ENCODE measurements at regions not wholly inside any gene's neighbourhood (a gene's known extent, or its start where the extent isn't known, plus 50 kb on each side); places are given as distances from the start of the nearest gene placed in this dataset.
A peak's percentile ranks its signal among the peaks of the same experiment; 100 is the strongest.
"Not testable (repeated sequence)": the region's sequence is repeated elsewhere in the genome, so short reads cannot be mapped to it uniquely, and the experiment has no call there.

DNA sequence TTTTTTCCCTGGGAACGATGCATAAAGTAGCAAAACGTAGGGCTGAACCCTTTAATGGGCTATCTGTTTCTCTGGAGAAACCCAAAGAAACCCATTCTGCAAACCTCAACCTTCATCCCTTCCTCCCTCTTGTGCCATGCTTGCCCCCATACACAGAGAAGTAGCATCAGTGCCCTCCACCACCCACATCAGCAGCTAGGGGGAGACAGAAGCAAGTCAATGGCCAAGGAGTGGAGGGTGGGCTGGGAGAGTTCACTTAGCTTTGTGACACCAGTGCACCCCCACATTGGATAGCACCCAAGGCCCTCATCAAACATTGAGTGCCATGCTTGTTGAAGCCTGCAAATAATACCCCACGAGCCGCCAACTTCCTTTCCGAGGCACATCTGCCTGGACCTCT, 282.4 kb downstream of the ABCC12 start:
- no peak for DNase-seq (ENCODE audit: low read depth in 1 of 2, low spot score in 1 of 2)
- in situ Hi-C loops (cut with HindIII; ENCODE audit: low pct_unique_long_range_greater_than_20kb, low sequenced_read_pairs), result no loop called here
- TF ChIP-seq JUND (IDR thresholded peaks at IDR 0.05; ENCODE audit: low read depth), result no peak

DNA sequence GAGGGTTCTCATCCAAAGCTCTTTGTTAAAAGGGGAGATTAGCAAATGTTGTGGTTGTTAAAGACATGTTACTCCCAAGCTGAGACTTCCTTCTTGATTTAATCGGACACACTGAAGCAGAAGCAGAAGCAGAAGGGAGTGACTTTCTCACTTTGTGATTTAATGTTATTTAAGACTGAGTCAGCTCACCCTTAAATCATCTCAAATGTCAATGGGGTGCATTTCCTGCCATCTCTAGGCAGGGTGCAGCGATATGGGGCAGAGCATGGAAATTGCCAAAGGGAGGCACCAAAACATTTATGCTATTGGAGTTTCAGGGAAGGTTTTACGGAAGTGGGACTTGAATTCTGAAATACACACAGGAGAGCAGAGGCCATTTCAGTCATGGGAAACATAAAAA, 283.6 kb downstream of the ABCC12 start:
- no peak for TF ChIP-seq JUND (IDR thresholded peaks at IDR 0.05; ENCODE audit: low read depth)
- in situ Hi-C loops (cut with HindIII; ENCODE audit: low pct_unique_long_range_greater_than_20kb, low sequenced_read_pairs), result no loop called here
- DNase-seq (ENCODE audit: low read depth in 1 of 2, low spot score in 1 of 2), result no peak

DNA sequence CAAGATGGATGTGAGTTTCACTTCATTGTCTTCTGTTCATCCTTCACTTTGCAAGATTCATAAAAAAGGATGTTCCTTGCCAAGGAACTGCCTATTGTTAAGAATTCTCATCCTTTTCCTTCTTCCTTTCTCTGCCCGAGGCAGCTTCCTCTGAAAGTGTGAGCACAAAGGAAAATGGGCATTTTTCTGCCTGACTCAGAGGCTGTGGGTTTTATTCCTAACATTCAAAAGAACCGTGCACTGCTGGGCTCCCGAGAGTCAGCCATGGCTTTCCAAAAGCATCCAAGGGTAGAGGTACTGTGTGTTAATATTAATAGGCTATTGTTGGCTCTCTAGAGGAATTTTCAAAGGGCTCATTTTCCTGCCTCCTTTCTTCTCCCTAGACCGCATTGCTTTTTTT, 289.4 kb downstream of the ABCC12 start:
- DNase-seq (ENCODE audit: low read depth in 1 of 2, low spot score in 1 of 2), result no peak
- TF ChIP-seq JUND (IDR thresholded peaks at IDR 0.05; ENCODE audit: low read depth), result no peak
- in situ Hi-C loops (cut with HindIII; ENCODE audit: low pct_unique_long_range_greater_than_20kb, low sequenced_read_pairs), result no loop called here

DNA sequence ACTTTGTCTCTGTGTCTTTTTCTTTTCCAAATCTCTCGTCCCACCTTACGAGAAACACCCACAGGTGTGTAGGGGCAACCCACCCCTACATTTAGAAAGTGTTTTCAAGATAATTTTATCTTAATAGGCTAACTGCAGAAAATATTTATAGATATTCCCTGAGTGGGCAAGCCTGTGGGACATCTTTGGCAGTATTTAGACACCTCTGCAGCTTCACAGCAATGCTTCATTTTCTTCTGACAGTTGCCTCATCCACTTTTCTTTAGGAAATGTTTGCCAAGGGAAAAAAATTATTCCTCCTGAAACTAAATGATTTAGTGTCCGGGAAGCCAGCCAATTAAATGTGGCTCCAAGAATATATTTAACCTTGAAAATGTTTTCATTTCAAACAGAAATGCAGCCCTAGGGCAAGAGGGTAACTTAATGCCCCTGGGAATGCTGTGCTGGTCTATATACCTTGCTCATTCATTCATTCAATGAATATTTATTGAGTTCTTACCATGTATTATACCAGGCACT, 290.4 kb downstream of the ABCC12 start:
- in situ Hi-C loops (cut with HindIII; ENCODE audit: low pct_unique_long_range_greater_than_20kb, low sequenced_read_pairs), result no loop called here

DNA sequence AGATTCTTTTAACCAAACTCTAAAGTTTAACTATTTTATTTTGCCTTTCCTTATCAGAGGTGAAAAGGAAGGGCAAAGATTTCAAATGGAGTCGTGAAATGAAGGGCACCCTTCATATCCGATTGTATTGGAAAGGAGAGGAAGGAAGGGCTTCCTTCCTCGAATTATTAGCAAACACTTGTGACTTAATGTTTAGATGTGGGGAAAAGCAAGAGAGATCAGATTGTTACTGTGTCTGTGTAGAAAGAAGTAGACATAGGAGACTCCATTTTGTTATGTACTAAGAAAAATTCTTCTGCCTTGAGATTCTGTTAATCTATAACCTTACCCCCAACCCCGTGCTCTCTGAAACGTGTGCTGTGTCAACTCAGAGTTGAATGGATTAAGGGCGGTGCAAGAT, 291.5 kb downstream of the ABCC12 start:
- in situ Hi-C loops (cut with HindIII; ENCODE audit: low pct_unique_long_range_greater_than_20kb, low sequenced_read_pairs); DNase-seq (ENCODE audit: low read depth in 1 of 2, low spot score in 1 of 2): not testable (repeated sequence)

More for the DNA sequence above, 290.4 kb downstream of the ABCC12 start:
- no peak for DNase-seq (ENCODE audit: low read depth in 1 of 2, low spot score in 1 of 2)
- no peak for TF ChIP-seq JUND (IDR thresholded peaks at IDR 0.05; ENCODE audit: low read depth)

DNA sequence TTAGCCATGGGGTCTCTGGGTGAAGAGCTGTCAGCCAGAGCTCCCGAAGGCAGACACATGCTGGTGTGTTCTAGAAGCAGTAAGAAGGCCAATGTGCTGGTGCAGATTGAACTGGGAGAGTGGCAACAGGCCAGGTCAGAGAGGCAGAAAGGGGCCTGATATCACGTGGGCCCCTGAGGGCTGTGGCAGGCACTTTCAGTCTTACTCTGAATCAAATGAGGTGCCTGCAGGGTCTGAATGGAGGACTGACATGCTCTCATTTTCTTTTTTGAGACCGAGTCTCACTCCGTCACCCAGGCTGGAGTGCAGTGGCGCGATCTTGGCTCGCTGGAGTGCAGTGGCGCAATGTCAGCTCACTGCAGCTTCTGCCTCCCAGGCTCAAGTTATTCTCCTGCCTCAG, 293.8 kb downstream of the ABCC12 start:
- no peak for DNase-seq (ENCODE audit: low read depth in 1 of 2, low spot score in 1 of 2)
- in situ Hi-C loops (cut with HindIII; ENCODE audit: low pct_unique_long_range_greater_than_20kb, low sequenced_read_pairs), result no loop called here
- TF ChIP-seq JUND (IDR thresholded peaks at IDR 0.05; ENCODE audit: low read depth), result no peak

DNA sequence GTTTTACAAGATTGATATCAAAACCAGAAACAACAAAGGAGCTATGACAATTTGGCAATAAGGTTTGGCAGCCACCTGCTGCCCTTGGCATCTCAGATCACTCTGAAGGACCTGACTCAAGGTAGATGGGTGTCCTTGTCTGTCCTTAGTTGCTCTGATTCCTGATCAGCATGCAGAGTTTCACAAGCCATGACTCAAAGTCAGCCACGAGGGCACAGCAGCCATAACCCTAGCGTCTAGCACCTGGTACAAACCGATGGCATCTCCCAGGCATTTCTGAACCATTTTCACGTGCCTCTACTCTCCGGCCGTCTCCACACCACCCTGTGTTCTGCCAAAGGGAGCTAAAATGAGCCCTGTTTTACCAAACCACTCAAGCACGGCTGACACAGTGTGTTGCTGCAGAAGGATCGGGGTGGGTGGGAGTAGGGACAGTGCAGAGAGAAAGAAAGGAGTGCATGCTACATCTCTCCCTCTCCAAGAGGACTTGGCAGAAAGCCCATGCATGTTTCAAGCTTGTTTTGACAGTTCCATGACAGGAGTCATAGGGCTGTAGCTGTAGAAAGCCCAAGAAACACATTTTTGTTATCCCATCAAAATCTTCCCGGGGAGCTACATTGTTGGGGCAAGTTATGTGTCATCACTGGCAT, 297.3 kb downstream of the ABCC12 start:
- DNase-seq (ENCODE audit: low read depth in 1 of 2, low spot score in 1 of 2), result no peak
- no peak for TF ChIP-seq JUND (IDR thresholded peaks at IDR 0.05; ENCODE audit: low read depth)
- in situ Hi-C loops (cut with HindIII; ENCODE audit: low pct_unique_long_range_greater_than_20kb, low sequenced_read_pairs), result no loop called here

DNA sequence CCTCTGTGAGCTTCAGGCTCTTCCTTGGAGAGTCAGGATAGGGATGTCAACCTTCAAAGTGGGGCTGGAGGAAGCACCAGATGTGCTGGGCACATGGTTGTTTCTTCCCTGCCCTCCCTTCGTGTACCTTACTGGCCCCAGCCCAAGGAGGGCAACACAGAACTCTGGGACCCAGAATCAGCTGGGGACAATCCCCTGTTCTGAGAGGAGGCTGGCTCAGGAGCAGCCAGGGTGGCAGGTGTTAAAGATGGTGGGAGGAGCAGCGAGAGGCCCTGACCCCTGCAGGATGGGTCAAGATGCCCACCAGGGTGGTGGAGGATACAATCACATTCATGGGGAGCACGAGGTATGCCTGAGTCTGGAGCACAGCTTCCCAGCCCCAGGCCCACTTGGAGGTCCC, 300.4 kb downstream of the ABCC12 start:
- in situ Hi-C loops (cut with HindIII; ENCODE audit: low pct_unique_long_range_greater_than_20kb, low sequenced_read_pairs), result no loop called here
- no peak for TF ChIP-seq JUND (IDR thresholded peaks at IDR 0.05; ENCODE audit: low read depth)
- no peak for DNase-seq (ENCODE audit: low read depth in 1 of 2, low spot score in 1 of 2)

DNA sequence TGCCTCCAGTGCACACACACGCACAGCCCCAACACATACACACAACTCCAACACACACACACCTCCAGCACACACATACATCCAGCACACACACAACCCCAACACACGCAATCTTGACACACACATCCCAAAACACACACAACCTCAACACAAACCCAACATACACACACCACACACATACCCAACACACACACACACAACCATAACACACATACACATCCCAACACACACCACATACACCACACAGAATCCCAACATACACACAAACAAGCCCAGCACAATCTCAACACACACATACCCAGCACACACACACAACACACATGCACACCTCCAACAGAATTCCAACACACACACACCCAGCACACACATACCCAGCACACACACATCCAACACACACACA, 301.1 kb downstream of the ABCC12 start:
- no peak for TF ChIP-seq JUND (IDR thresholded peaks at IDR 0.05; ENCODE audit: low read depth)
- in situ Hi-C loops (cut with HindIII; ENCODE audit: low pct_unique_long_range_greater_than_20kb, low sequenced_read_pairs), result no loop called here
- DNase-seq (ENCODE audit: low read depth in 1 of 2, low spot score in 1 of 2), result no peak

DNA sequence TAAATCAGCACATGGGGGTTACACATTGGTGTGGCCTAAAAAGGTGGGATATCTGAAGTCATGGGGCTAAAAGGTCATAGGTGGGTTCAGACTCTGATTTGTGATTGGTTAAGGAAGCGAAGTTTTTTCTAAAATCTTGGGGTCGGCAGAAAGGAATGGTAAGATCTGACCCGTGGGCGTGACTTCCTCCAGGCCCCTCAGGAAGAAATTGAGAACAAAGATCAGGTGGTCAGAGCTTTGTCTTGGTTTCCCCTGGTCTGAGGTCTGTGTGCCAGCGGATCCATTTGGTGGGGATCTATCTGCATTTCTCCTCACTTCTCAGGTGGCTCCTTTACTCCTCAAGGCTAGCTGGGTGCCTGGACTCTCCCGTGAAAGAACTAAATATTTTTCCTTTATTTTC, 302.8 kb downstream of the ABCC12 start:
- in situ Hi-C loops (cut with HindIII; ENCODE audit: low pct_unique_long_range_greater_than_20kb, low sequenced_read_pairs), result no loop called here
- no peak for DNase-seq (ENCODE audit: low read depth in 1 of 2, low spot score in 1 of 2)
- TF ChIP-seq JUND (IDR thresholded peaks at IDR 0.05; ENCODE audit: low read depth), result no peak

DNA sequence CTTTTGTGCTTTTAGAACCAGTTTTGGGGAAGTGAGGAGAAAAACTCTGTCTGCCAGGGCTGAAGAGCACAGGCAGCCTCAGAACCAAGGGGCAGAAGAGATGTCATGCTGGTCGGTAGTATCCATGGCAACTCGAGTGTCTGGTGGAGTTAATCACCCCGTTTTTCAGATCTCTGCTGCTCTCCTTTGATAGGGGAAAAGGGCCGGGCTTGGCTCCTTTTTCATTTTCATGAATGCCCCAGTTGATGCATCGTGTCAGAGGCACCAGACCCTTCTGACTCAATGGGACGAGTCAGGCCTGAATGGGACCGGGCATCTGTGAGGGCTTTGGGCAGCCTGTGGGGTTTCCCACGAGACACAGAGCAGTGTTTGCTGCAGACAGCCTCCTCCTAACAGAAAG, 304.6 kb downstream of the ABCC12 start:
- in situ Hi-C loops (cut with HindIII; ENCODE audit: low pct_unique_long_range_greater_than_20kb, low sequenced_read_pairs), result no loop called here
- no peak for DNase-seq (ENCODE audit: low read depth in 1 of 2, low spot score in 1 of 2)
- no peak for TF ChIP-seq JUND (IDR thresholded peaks at IDR 0.05; ENCODE audit: low read depth)

DNA sequence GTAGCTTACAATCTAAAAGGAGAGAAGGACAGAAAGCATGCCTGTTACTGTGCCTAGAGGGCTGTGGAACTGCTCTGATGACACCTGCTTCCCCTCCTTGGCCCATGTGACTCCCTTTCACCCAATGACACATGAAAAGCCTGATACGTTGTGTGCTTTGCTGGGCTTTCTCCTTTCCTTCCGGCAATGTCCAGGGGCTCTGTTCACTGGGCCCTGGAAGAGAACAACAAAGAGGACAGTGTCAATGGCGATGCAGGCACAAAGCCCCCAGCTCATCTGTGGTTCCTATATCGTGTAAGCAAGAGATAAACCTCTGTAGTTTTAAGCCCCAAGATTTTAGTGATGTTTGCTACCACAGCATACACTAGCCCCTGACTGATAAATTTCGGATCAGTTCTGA, 306.1 kb downstream of the ABCC12 start:
- DNase-seq (ENCODE audit: low read depth in 1 of 2, low spot score in 1 of 2), result no peak
- TF ChIP-seq JUND (IDR thresholded peaks at IDR 0.05; ENCODE audit: low read depth), result no peak
- in situ Hi-C loops (cut with HindIII; ENCODE audit: low pct_unique_long_range_greater_than_20kb, low sequenced_read_pairs), result no loop called here

DNA sequence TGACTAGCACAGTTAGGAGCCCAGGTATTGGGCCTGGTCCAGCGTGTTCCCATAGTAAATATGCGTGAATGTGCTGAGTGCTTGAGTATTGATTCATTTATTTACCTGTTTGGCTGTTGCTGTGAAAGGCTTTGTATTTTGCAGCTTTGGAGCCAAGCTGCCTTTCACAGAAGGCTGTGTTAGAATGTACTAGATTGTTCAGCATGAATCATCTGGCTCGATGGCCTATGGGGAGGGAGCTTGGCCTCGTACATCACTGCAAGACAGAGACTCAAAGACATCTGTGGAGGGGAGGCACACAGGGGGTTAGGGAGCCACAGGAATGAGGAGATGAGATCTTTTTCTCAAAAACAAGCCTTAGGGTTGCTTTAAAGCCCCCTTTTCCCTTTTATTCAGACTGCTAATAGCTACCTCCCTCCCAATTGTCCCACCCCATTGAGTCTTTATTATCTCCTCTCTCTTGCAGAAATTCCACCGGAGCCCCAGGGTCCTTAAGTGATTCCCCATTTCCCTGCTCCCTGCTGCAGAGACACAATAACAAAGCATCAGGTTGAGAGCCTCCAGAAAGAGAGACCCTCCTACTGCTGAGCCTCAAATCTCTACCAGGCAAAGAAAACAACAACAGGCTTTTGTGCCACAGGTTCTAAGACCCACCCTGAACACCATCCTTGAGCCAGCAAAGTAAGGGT, 307.2 kb downstream of the ABCC12 start:
- TF ChIP-seq JUND (IDR thresholded peaks at IDR 0.05; ENCODE audit: low read depth), result no peak
- in situ Hi-C loops (cut with HindIII; ENCODE audit: low pct_unique_long_range_greater_than_20kb, low sequenced_read_pairs), result no loop called here
- peak; percentile 5 to 13 for DNase-seq (ENCODE audit: low read depth in 1 of 2, low spot score in 1 of 2)

All from T47D (cell line).